Liver (tissue), 8 donors: ENCODE measurements at regions not wholly inside any gene's neighbourhood (a gene's known extent, or its start where the extent isn't known, plus 50 kb on each side); places are given as distances from the start of the nearest gene placed in this dataset.

Experiments used
- DNase-seq: peaks from one replicate; pipeline ENCODE4 v3.0.0-alpha.2; 2017; ENCODE audit warnings: low spot score
- H3K27ac ChIP-seq, 2 donors: one replicate each; pipeline ENCODE4 v1.7.0; 2013; ENCODE audit warnings: inconsistent platforms in 2 of 2, low read length in 2 of 2, control low read depth in 1 of 2, low read depth in 1 of 2, mild to moderate bottlenecking in 1 of 2
- H3K27me3 ChIP-seq, 4 donors: one replicate each; pipeline versions ENCODE4 v1.6.1 to v1.7.0; 2013; ENCODE audit warnings: low read length in 3 of 4, inconsistent platforms in 1 of 4, mild to moderate bottlenecking in 1 of 4, moderate library complexity in 1 of 4; ENCODE audit not compliant: control insufficient read depth in 4 of 4, insufficient read depth in 4 of 4
- H3K36me3 ChIP-seq, 4 donors: one replicate each; pipeline versions ENCODE4 v1.6.1 to v1.7.0; 2013; ENCODE audit warnings: low read length in 3 of 4, mild to moderate bottlenecking in 3 of 4, low read depth in 1 of 4, moderate library complexity in 1 of 4; ENCODE audit not compliant: control insufficient read depth in 4 of 4, insufficient read depth in 3 of 4
- H3K4me1 ChIP-seq, 4 donors: one replicate each; pipeline versions ENCODE4 v1.6.1 to v1.7.0; 2013; ENCODE audit warnings: low read length in 3 of 4, mild to moderate bottlenecking in 3 of 4, moderate library complexity in 1 of 4; ENCODE audit not compliant: control insufficient read depth in 4 of 4, insufficient read depth in 4 of 4
- H3K4me3 ChIP-seq, 3 donors: one replicate each; pipeline versions ENCODE4 v1.6.1 to v1.7.0; 2013; ENCODE audit warnings: low read length in 3 of 3, control low read depth in 1 of 3, low read depth in 1 of 3, mild to moderate bottlenecking in 1 of 3
- H3K9ac ChIP-seq, 2 donors: one replicate each; pipeline ENCODE4 v1.7.0; 2013; ENCODE audit warnings: low read length in 2 of 2, mild to moderate bottlenecking in 2 of 2, moderate library complexity in 2 of 2, control low read depth in 1 of 2, low read depth in 1 of 2
- H3K9me3 ChIP-seq, 4 donors: one replicate each; pipeline versions ENCODE4 v1.6.1 to v1.7.0; 2013; ENCODE audit warnings: low read length in 3 of 4; ENCODE audit not compliant: control insufficient read depth in 4 of 4
- ATF3 ChIP-seq: IDR thresholded peaks from 2 replicates; pipeline ENCODE4 v1.6.1; 2016; ENCODE audit warnings: antibody characterized with exemption
- EGR1 ChIP-seq, 2 donors: IDR thresholded peaks; 2 replicates each; pipeline ENCODE4 v1.6.1; 2016 to 2018; ENCODE audit warnings: antibody characterized with exemption in 2 of 2, low read depth in 2 of 2
- FOXA1 ChIP-seq: IDR thresholded peaks from 2 replicates; pipeline ENCODE4 v1.6.1; 2016; ENCODE audit warnings: antibody characterized with exemption
- FOXA2 ChIP-seq: IDR thresholded peaks from 2 replicates; pipeline ENCODE4 v1.6.1; 2016; ENCODE audit warnings: antibody characterized with exemption
- GABPA ChIP-seq, 2 donors: IDR thresholded peaks in 1 of 2; conservative IDR thresholded peaks in 1 of 2; 2 replicates each; pipeline ENCODE4 v1.6.1; 2016; ENCODE audit warnings: antibody characterized with exemption in 2 of 2, mild to moderate bottlenecking in 1 of 2, moderate library complexity in 1 of 2
- HNF4A ChIP-seq, 2 donors: conservative IDR thresholded peaks; 2 replicates each; pipeline ENCODE4 v1.6.1; 2016; ENCODE audit warnings: antibody characterized with exemption in 2 of 2, mild to moderate bottlenecking in 2 of 2
- HNF4G ChIP-seq: IDR thresholded peaks from 2 replicates; pipeline ENCODE4 v1.6.1; 2016; ENCODE audit warnings: antibody characterized with exemption
- JUND ChIP-seq, 2 donors: IDR thresholded peaks; 2 replicates each; pipeline ENCODE4 v1.6.1; 2016; ENCODE audit warnings: antibody characterized with exemption in 2 of 2
- MAX ChIP-seq: IDR thresholded peaks from 2 replicates; pipeline ENCODE4 v1.6.1; 2016; ENCODE audit warnings: antibody characterized with exemption
- NR2F2 ChIP-seq: IDR thresholded peaks from 2 replicates; pipeline ENCODE4 v1.6.1; 2016; ENCODE audit warnings: antibody characterized with exemption
- RAD21 ChIP-seq, 2 donors: IDR thresholded peaks; 2 replicates each; pipeline ENCODE4 v1.6.1; 2016; ENCODE audit warnings: antibody characterized with exemption in 2 of 2, mild to moderate bottlenecking in 2 of 2
- RXRA ChIP-seq, 2 donors: IDR thresholded peaks; 2 replicates each; pipeline ENCODE4 v1.6.1; 2017 to 2018; ENCODE audit warnings: antibody characterized with exemption in 2 of 2, mild to moderate bottlenecking in 1 of 2
- SP1 ChIP-seq: IDR thresholded peaks from 2 replicates; pipeline ENCODE4 v1.6.1; 2018; ENCODE audit warnings: antibody characterized with exemption, mild to moderate bottlenecking
- TAF1 ChIP-seq: conservative IDR thresholded peaks from 2 replicates; pipeline ENCODE4 v1.6.1; 2016; ENCODE audit warnings: antibody characterized with exemption, mild to moderate bottlenecking
- YY1 ChIP-seq: IDR thresholded peaks from 2 replicates; pipeline ENCODE4 v1.6.1; 2016; ENCODE audit warnings: antibody characterized with exemption, mild to moderate bottlenecking
- ZBTB33 ChIP-seq: IDR thresholded peaks from 2 replicates; pipeline ENCODE4 v1.6.1; 2016; ENCODE audit warnings: antibody characterized with exemption
- WGBS: extraction: QIAGEN DNeasy Blood & Tissue Kit; methylation state at CpG from one replicate; pipeline ENCODE4 v1.1.7; 2013; 5-methylcytosine and 5-hydroxymethylcytosine counted together
- TF ChIP-seq, protein P1 (sequence below): IDR thresholded peaks from 2 replicates; pipeline ENCODE4 v1.6.1; 2016; ENCODE audit warnings: antibody characterized with exemption, mild to moderate bottlenecking
- TF ChIP-seq, protein P2 (sequence below): fragments of 150-350 bp; IDR thresholded peaks from 2 replicates; pipeline ENCODE4 v1.5.1; 2017; ENCODE audit warnings: improper control_type of control experiment, low read depth, low read length; ENCODE audit not compliant: missing input control
- donor health status: healthy.
- donor health status: healthy.
- donor health status: healthy.
- donor health status: healthy.
- donor health status: healthy.

DNA sequence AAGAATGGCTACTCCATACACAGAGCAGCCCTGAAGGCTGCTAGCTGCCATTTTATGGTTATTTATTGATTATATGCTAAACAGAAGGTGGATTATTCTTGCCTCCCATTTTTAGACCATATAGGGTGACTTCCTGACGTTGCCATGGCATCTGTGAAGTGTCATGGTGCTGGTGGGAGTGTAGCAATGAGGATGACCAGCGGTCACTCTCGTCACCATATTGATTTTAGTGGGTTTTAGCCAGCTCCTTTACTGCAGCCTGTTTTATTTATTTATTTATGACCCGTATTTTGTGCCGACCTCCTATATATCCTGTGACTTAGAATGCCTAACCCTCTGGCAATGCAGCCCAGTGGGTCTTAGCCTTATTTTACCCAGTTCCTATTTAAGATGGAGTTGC lies 553.9 kb downstream of the TNS1 start:
- H3K4me3 ChIP-seq = no peak overlapping the region
- no peaks in the 10 kb centered on the region for H3K9me3 ChIP-seq
- WGBS = 86% methylated on average over 5 of the region's 5 CpGs
- H3K27me3 ChIP-seq = no peaks in the 10 kb centered on the region
- H3K4me1 ChIP-seq = no peaks in the 10 kb centered on the region
- TF ChIP-seq HNF4G = no peak
- TF ChIP-seq RXRA (IDR thresholded peaks at IDR 0.05) = no peak
- TF ChIP-seq SP1 = no peak
- TF ChIP-seq EGR1 (IDR thresholded peaks at IDR 0.05; ENCODE audit: low read depth in 2 of 2) = no peak
- TF ChIP-seq RAD21 (IDR thresholded peaks at IDR 0.05) = no peak
- TF ChIP-seq FOXA2 = no peak
- TF ChIP-seq, protein P1, sequence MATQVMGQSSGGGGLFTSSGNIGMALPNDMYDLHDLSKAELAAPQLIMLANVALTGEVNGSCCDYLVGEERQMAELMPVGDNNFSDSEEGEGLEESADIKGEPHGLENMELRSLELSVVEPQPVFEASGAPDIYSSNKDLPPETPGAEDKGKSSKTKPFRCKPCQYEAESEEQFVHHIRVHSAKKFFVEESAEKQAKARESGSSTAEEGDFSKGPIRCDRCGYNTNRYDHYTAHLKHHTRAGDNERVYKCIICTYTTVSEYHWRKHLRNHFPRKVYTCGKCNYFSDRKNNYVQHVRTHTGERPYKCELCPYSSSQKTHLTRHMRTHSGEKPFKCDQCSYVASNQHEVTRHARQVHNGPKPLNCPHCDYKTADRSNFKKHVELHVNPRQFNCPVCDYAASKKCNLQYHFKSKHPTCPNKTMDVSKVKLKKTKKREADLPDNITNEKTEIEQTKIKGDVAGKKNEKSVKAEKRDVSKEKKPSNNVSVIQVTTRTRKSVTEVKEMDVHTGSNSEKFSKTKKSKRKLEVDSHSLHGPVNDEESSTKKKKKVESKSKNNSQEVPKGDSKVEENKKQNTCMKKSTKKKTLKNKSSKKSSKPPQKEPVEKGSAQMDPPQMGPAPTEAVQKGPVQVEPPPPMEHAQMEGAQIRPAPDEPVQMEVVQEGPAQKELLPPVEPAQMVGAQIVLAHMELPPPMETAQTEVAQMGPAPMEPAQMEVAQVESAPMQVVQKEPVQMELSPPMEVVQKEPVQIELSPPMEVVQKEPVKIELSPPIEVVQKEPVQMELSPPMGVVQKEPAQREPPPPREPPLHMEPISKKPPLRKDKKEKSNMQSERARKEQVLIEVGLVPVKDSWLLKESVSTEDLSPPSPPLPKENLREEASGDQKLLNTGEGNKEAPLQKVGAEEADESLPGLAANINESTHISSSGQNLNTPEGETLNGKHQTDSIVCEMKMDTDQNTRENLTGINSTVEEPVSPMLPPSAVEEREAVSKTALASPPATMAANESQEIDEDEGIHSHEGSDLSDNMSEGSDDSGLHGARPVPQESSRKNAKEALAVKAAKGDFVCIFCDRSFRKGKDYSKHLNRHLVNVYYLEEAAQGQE = no peak
- no peak for TF ChIP-seq GABPA (IDR thresholded peaks at IDR 0.05 in 1 of 2, conservative IDR thresholded peaks at IDR 0.05 in 1 of 2)
- TF ChIP-seq ATF3 = no peak
- no peak for TF ChIP-seq TAF1
- TF ChIP-seq, protein P2, sequence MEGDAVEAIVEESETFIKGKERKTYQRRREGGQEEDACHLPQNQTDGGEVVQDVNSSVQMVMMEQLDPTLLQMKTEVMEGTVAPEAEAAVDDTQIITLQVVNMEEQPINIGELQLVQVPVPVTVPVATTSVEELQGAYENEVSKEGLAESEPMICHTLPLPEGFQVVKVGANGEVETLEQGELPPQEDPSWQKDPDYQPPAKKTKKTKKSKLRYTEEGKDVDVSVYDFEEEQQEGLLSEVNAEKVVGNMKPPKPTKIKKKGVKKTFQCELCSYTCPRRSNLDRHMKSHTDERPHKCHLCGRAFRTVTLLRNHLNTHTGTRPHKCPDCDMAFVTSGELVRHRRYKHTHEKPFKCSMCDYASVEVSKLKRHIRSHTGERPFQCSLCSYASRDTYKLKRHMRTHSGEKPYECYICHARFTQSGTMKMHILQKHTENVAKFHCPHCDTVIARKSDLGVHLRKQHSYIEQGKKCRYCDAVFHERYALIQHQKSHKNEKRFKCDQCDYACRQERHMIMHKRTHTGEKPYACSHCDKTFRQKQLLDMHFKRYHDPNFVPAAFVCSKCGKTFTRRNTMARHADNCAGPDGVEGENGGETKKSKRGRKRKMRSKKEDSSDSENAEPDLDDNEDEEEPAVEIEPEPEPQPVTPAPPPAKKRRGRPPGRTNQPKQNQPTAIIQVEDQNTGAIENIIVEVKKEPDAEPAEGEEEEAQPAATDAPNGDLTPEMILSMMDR = no peak
- no peak for TF ChIP-seq HNF4A (conservative IDR thresholded peaks at IDR 0.05)
- TF ChIP-seq MAX = no peak
- DNase-seq = no peak
- no peak overlapping the region for H3K9ac ChIP-seq
- no peaks in the 10 kb centered on the region for H3K36me3 ChIP-seq
- H3K27ac ChIP-seq = no peak overlapping the region

- Histone ChIP-seq H3K36me3 (no peaks in the 10 kb centered on the region), H3K4me1 (no peaks in the 10 kb centered on the region), H3K4me3 (no peak overlapping the region), H3K9me3 (no peaks in the 10 kb centered on the region), H3K27ac (no peak overlapping the region), H3K27me3 (no peaks in the 10 kb centered on the region), H3K9ac (no peak overlapping the region)
- DNase-seq = no peak
- WGBS = 86% methylated on average over 4 of the region's 4 CpGs
- TF ChIP-seq JUND (IDR thresholded peaks at IDR 0.05) (no peak), SP1 (no peak)
Measured at GRCh38 chr2:217445723-217446122, 557.1 kb downstream of the TNS1 start.

DNA sequence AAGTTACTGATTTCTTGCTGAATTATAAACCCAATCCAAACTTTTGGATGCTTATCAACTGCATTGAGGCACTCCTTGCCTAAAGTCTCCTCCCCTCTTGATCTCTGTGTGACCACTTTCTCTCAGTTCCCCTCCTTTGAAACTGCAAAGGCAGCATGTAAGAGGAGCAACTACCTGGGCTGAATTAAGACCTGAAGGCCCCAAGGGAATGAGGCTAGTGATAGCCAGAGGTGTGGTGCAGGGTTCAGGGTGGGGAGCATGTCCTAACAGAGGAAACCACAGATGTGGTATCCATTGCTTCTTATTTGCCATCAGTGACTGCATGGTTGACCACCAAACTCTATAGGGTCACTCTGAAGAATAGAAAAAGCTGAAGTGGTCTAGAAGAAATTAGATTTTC lies 557.9 kb downstream of the TNS1 start:
- H3K4me1 ChIP-seq = no peaks in the 10 kb centered on the region
- no peak overlapping the region for H3K4me3 ChIP-seq
- no peaks in the 10 kb centered on the region for H3K9me3 ChIP-seq
- no peaks in the 10 kb centered on the region for H3K27me3 ChIP-seq
- H3K9ac ChIP-seq = no peak overlapping the region
- H3K27ac ChIP-seq = no peak overlapping the region
- no peaks in the 10 kb centered on the region for H3K36me3 ChIP-seq
- DNase-seq = peak; percentile 1
- TF ChIP-seq ATF3 = no peak
- TF ChIP-seq EGR1 (IDR thresholded peaks at IDR 0.05; ENCODE audit: low read depth in 2 of 2) = no peak
- TF ChIP-seq ZBTB33 = no peak
- no peak for TF ChIP-seq TAF1
- TF ChIP-seq HNF4G = no peak
- no peak for TF ChIP-seq GABPA (IDR thresholded peaks at IDR 0.05 in 1 of 2, conservative IDR thresholded peaks at IDR 0.05 in 1 of 2)
- no peak for TF ChIP-seq HNF4A (conservative IDR thresholded peaks at IDR 0.05)
- no peak for TF ChIP-seq SP1
- TF ChIP-seq, protein P2 = no peak
- no peak for TF ChIP-seq YY1
- no peak for TF ChIP-seq FOXA2
- no peak for TF ChIP-seq NR2F2
- no peak for TF ChIP-seq FOXA1
- TF ChIP-seq RAD21 (IDR thresholded peaks at IDR 0.05) = no peak
- no peak for TF ChIP-seq JUND (IDR thresholded peaks at IDR 0.05)
